Epithelial cell of esophagus (primary cell): ENCODE measurements at regions not wholly inside any gene's neighbourhood (a gene's known extent, or its start where the extent isn't known, plus 50 kb on each side); places are given as distances from the start of the nearest gene placed in this dataset.

Experiments
- DNase-seq: peaks from one replicate; pipeline ENCODE4 v3.0.0; 2010; ENCODE audit warnings: low read depth
- H3K4me3 ChIP-seq: 2 replicates; pipeline ENCODE4 v1.5.1; 2011; ENCODE audit warnings: mild to moderate bottlenecking, low read length, control low read depth
- TF ChIP-seq, protein P1 (sequence below): IDR thresholded peaks from 2 replicates; pipeline ENCODE4 v1.5.1; 2011; ENCODE audit warnings: low read depth, mild to moderate bottlenecking, low read length, control low read depth, inconsistent platforms; ENCODE audit not compliant: insufficient read depth; ENCODE audit errors: missing control alignments

DNA sequence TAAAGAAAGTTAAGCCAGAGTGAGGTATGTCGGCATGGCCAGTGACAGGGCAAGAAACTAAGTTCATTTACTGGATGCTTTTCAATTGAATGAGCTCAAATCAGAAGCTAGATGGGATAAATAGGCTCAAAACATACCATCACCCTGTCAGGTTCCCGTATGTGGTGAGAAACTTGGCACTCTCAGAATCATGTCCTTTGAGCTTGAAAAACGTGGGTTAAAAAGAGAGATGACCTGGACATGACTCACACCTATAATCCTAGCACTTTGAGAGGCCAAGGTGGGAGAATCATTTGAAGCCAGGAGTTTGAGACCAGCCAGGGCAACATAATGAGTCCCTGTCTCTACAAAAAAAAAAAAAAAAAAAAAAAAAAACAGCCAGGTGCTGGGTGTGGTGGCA is 121.7 kb upstream of the RGMB start:
- H3K4me3 ChIP-seq, result no peak overlapping the region
- TF ChIP-seq, protein P1, sequence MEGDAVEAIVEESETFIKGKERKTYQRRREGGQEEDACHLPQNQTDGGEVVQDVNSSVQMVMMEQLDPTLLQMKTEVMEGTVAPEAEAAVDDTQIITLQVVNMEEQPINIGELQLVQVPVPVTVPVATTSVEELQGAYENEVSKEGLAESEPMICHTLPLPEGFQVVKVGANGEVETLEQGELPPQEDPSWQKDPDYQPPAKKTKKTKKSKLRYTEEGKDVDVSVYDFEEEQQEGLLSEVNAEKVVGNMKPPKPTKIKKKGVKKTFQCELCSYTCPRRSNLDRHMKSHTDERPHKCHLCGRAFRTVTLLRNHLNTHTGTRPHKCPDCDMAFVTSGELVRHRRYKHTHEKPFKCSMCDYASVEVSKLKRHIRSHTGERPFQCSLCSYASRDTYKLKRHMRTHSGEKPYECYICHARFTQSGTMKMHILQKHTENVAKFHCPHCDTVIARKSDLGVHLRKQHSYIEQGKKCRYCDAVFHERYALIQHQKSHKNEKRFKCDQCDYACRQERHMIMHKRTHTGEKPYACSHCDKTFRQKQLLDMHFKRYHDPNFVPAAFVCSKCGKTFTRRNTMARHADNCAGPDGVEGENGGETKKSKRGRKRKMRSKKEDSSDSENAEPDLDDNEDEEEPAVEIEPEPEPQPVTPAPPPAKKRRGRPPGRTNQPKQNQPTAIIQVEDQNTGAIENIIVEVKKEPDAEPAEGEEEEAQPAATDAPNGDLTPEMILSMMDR, result no peak
- DNase-seq, result peak; percentile 17

DNA sequence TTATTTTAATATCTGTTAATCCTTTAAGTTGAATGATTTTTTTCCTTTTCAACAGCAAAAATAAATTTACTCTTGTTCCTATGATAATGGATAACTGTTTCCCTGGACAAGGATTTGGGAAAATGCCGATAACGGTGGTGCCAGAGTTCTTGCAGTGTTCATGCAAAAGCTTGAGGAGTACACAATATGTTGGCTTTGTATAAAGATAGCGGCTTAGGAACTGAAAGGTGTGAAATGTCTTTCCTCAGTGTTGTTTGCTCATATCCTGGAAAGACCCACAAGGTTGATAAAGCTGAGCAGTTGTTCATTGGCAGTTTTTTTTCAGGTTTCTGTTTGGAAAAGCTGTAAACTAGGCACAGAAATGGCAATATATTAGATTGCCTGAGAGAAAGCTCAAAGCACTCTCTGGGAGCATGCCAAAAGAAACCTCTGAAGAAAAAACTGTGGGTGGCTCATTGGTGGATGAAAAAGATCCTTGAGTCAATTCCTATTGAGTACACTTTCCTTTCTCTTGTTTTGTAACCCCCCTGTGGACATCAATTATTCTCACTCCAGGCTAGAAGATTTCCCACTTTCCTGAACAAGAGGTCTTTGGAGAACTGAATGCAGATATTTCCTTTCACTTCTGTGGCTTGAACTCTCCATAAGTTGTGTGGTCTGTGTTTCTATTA is 117.2 kb upstream of the RGMB start:
- H3K4me3 ChIP-seq, result no peak overlapping the region
- TF ChIP-seq, protein P1, result no peak
- no peak for DNase-seq

DNA sequence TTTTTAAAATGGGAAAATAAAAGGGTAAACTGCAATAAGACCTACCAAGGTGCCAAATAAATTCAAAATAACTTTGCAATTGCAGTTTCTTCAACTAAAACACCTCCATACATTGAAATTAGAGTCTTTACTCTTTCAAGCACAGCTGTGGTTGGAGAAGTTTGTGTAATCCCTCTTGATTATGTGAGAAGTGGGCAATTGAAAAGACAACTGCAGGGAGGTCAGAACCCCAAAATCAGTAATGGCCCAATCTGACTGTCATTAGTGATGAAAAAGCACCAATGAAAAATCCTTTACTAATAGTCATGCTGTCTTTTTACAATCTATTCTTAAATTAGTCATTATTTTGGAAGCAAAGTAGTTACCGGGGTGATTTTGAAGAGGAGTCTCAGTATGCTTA is 116.7 kb upstream of the RGMB start:
- no peak overlapping the region for H3K4me3 ChIP-seq
- no peak for DNase-seq
- TF ChIP-seq, protein P1, result no peak

DNA sequence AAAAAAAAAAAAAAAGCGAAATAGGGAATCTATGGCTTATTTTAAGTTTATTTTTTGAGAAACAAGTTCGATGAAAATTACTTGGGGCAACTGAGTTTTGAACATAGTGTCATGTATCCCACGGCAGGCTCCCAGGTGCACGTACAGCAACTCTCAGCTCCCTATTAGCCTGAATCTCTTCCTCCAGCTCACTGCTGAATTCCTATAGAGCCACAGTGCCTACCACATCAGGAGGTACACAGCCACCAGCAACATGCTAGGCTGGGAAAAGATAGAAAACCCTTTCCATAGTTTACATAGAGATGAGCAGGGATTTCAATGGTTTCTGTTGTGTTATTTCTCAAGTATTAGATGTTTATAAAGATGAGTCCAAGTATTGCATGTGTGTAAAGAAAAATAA is 115.9 kb upstream of the RGMB start:
- H3K4me3 ChIP-seq, result no peak overlapping the region
- no peak for DNase-seq
- TF ChIP-seq, protein P1, result no peak

DNA sequence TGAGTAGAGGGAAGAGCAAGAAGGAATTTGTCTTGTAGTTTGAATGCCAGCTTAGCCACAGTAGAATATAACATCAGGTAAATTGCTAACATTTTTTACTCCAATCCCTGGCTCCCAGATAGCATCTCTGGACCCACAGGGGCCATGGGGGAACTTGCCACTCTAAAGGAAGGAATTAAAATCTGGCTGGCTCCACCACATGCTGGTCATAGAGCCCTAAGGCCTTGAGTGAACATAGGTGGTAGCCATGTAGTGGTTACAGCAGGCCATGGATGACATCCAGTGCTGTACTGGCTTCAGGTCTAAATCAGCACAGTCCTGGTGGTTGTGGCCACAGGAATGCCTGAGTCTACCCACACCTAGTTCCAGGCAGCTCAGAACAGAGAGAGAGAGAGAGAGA is 109.9 kb upstream of the RGMB start:
- TF ChIP-seq, protein P1, result no peak
- DNase-seq, result no peak

DNA sequence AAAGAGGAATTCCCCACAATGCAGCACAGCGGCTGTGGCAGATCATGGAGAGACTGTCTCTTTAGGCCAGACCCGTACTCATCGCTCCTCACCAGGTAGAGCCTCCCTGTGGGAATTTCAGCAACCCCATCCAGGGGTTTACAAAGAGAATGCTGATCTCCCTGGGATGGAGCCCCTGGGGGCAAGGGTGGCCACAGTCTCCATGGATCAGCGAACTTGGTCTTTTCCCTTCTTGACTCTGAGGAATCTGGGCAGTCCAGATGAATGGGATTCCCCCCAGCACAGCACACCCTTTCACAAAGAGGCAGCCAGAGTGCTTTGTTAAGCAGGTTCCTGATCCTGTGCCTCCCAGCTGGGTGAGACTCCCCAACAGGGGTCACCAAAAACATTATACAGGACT is 108.7 kb upstream of the RGMB start:
- no peak overlapping the region for H3K4me3 ChIP-seq
- DNase-seq, result no peak
- TF ChIP-seq, protein P1, result no peak

More for the DNA sequence above, 109.9 kb upstream of the RGMB start:
- no peak overlapping the region for H3K4me3 ChIP-seq

DNA sequence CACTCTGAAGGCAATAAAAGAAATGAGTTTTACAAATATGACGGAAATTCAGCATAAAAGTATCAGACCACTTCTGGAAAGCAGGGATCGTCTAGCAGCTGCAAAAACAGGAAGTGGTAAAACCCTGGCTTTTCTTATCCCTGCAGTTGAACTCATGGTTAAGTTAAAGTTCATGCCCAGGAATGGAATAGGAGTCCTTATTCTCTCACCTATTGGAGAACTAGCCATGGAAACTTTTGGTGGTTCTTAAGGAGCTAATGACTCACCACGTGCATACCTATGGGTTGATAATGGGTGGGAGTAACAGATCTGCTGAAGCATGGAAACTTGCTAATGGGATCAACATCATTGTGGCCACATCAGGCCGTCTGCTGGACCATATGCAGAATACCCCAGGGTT is 93.5 kb upstream of the RGMB start:
- no peak overlapping the region for H3K4me3 ChIP-seq
- TF ChIP-seq, protein P1, result no peak
- no peak for DNase-seq
